K562 (cell line): ENCODE measurements at regions not wholly inside any gene's neighbourhood (a gene's known extent, or its start where the extent isn't known, plus 50 kb on each side); places are given as distances from the start of the nearest gene placed in this dataset.

Experiments
- ATAC-seq: fragments of 200-7000 bp; cut with Tn5 transposase; 3 replicates; pipeline ENCODE4 v1.9.1; 2020; ENCODE audit warnings: moderate library complexity
- BruUV-seq: library from RNA; stranded (reverse); fragments of 400-500 nt; replicated peaks from 2 replicates; lab custom pipeline; 2021; lab: Mats Ljungman, UMichigan
- CTCF ChIA-PET: fragments of 300-600 bp; formaldehyde crosslinking; extraction: SDS; loops from one replicate; lab custom pipeline; 2021; ENCODE audit warnings: low intra/inter-chr PET ratio; lab: Yijun Ruan, JAX
- POLR2A ChIA-PET: fragments of 300-600, 350-650 bp; sonication (Branson Sonifier 250); formaldehyde crosslinking; extraction: SDS; loops from one replicate; lab custom pipeline; 2021; ENCODE audit warnings: antibody characterized with exemption, inconsistent platforms; lab: Yijun Ruan, JAX
- DNase-seq, 4 experiments: peaks; one replicate each; pipeline versions ENCODE4 v3.0.0 to v3.0.0-alpha.2; 2011 to 2018; ENCODE audit warnings: low spot score in 3 of 4, mixed read lengths in 3 of 4; ENCODE audit errors: extremely low read depth in 1 of 4
- FAIRE-seq: peaks from 2 replicates; lab custom pipeline; 2011; peaks lifted over from hg19 to GRCh38; lab: Jason Lieb, UNC
- H2AFZ ChIP-seq: 2 replicates; pipeline ENCODE4 v1.6.0; 2011; ENCODE audit warnings: low read depth, low read length, control low read depth, inconsistent platforms
- H3K27ac ChIP-seq: fragments of 200-600 bp; 3 replicates; pipeline ENCODE4 v1.8.0; 2011; ENCODE audit warnings: low read depth, mild to moderate bottlenecking, control low read depth, inconsistent platforms, low read length, moderate library complexity, mixed read lengths; ENCODE audit errors: extremely low read depth
- H3K27me3 ChIP-seq, 2 experiments: fragments of 300-600 bp in 1 of 2; 2 replicates in 1 of 2; 3 replicates in 1 of 2; pipeline versions ENCODE4 v1.6.0 to v1.8.0; 2011; ENCODE audit warnings: inconsistent platforms in 2 of 2, low read length in 2 of 2, mild to moderate bottlenecking in 1 of 2, mixed read lengths in 1 of 2, moderate library complexity in 1 of 2; ENCODE audit not compliant: control insufficient read depth in 2 of 2, insufficient read depth in 2 of 2
- H3K36me3 ChIP-seq: fragments of 300-600 bp; 3 replicates; pipeline ENCODE4 v1.8.0; 2011; ENCODE audit warnings: mild to moderate bottlenecking, low read length, inconsistent platforms; ENCODE audit not compliant: control insufficient read depth, insufficient read depth
- H3K4me1 ChIP-seq, 2 experiments: fragments of 200-600 bp in 1 of 2; replicated peaks in 1 of 2; 2 replicates in 1 of 2; 3 replicates in 1 of 2; pipeline versions ENCODE4 v1.5.1 to v1.8.0; 2011; ENCODE audit warnings: inconsistent platforms in 2 of 2, low read length in 2 of 2, mild to moderate bottlenecking in 1 of 2, mixed read lengths in 1 of 2, moderate library complexity in 1 of 2; ENCODE audit not compliant: control insufficient read depth in 2 of 2, insufficient read depth in 2 of 2
- H3K4me2 ChIP-seq: 2 replicates; pipeline ENCODE4 v1.6.1; 2011; ENCODE audit warnings: low read length, control low read depth, inconsistent platforms, mixed read lengths; ENCODE audit not compliant: insufficient read depth
- H3K4me3 ChIP-seq: fragments of 200-600 bp; sonication (generic), shearing (Covaris generic); 2 replicates; pipeline ENCODE4 v1.5.1; 2016; ENCODE audit warnings: control low read depth, inconsistent platforms
- H3K79me2 ChIP-seq: fragments of 200-600 bp; 3 replicates; pipeline ENCODE4 v1.8.0; 2011; ENCODE audit warnings: low read length, inconsistent platforms; ENCODE audit not compliant: control insufficient read depth, insufficient read depth
- H3K9ac ChIP-seq, 2 experiments: 2 replicates each; pipeline versions ENCODE4 v1.6.0 to v1.6.1; 2011; ENCODE audit warnings: low read depth in 2 of 2, low read length in 2 of 2, control low read depth in 1 of 2, inconsistent platforms in 1 of 2, mild to moderate bottlenecking in 1 of 2, mixed read lengths in 1 of 2; ENCODE audit not compliant: insufficient read depth in 1 of 2
- H3K9me1 ChIP-seq: one replicate; pipeline ENCODE4 v1.6.0; 2011; ENCODE audit warnings: inconsistent platforms, mild to moderate bottlenecking, low read length, moderate library complexity; ENCODE audit not compliant: control insufficient read depth, insufficient read depth
- H3K9me3 ChIP-seq: replicated peaks from 2 replicates; pipeline ENCODE4 v1.5.1; 2011; ENCODE audit warnings: low read depth, low read length, inconsistent platforms; ENCODE audit not compliant: control insufficient read depth, insufficient read depth
- H4K20me1 ChIP-seq: replicated peaks from 2 replicates; pipeline ENCODE4 v1.6.1; 2011; ENCODE audit warnings: low read length, inconsistent platforms, mixed read lengths; ENCODE audit not compliant: control insufficient read depth, insufficient read depth
- ARID1B ChIP-seq: fragments of 450-650 bp; IDR thresholded peaks from 2 replicates; pipeline ENCODE4 v1.6.1; 2016; ENCODE audit warnings: antibody characterized with exemption, mild to moderate bottlenecking, inconsistent platforms
- BCL6 ChIP-seq: fragments of 250-450 bp; sonication (Bioruptor Pico); IDR thresholded peaks from 2 replicates; pipeline ENCODE4 v1.4.0; 2020
- CSDE1 ChIP-seq, 2 experiments: fragments of 450-650 bp; IDR thresholded peaks; 2 replicates each; pipeline ENCODE4 v1.6.1; 2016; ENCODE audit warnings: mild to moderate bottlenecking in 1 of 2
- HLTF ChIP-seq: fragments of 450-650 bp; IDR thresholded peaks from 2 replicates; pipeline ENCODE4 v1.6.1; 2016
- KDM4B ChIP-seq, 2 experiments: fragments of 450-650 bp in 1 of 2; sonication (generic) in 1 of 2; IDR thresholded peaks; 2 replicates each; pipeline ENCODE4 v1.6.1; 2016 to 2017; ENCODE audit warnings: borderline replicate concordance in 2 of 2, antibody characterized with exemption in 1 of 2, low read depth in 1 of 2, mild to moderate bottlenecking in 1 of 2
- MCM2 ChIP-seq: fragments of 450-650 bp; IDR thresholded peaks from 2 replicates; pipeline ENCODE4 v1.6.1; 2017; ENCODE audit warnings: low read depth, mild to moderate bottlenecking
- RBM34 ChIP-seq: fragments of 200-400 bp; formaldehyde crosslinking; IDR thresholded peaks from 2 replicates; pipeline ENCODE4 v1.6.1; 2018; ENCODE audit warnings: low read length, borderline replicate concordance; ENCODE audit not compliant: insufficient read depth
- SAP30 ChIP-seq: fragments of 200-600 bp; sonication (generic); IDR thresholded peaks from 2 replicates; pipeline ENCODE4 v1.6.1; 2012; ENCODE audit warnings: borderline replicate concordance, low read depth, mild to moderate bottlenecking, moderate library complexity, low read length, control low read depth, inconsistent platforms; ENCODE audit not compliant: insufficient read depth, poor library complexity, severe bottlenecking
- ZFPM2 ChIP-seq: fragments of 250-450 bp; sonication (Bioruptor Pico); IDR thresholded peaks from 2 replicates; pipeline ENCODE4 v1.5.1; 2022; ENCODE audit warnings: mild to moderate bottlenecking
- ZNF175 ChIP-seq: fragments of 200-800 bp; sonication (Bioruptor generic); IDR thresholded peaks from 2 replicates; pipeline ENCODE4 v1.6.1; 2016; ENCODE audit warnings: low read depth, mild to moderate bottlenecking, missing genetic modification characterization, missing compliant biosample characterization
- ZNF23 ChIP-seq: fragments of 250-450 bp; sonication (Bioruptor Pico); IDR thresholded peaks from 2 replicates; pipeline ENCODE4 v1.4.0; 2020; ENCODE audit warnings: mild to moderate bottlenecking
- ZNF311 ChIP-seq: fragments of 250-450 bp; sonication (Bioruptor Pico); IDR thresholded peaks from 2 replicates; pipeline ENCODE4 v1.4.0; 2020; ENCODE audit warnings: mild to moderate bottlenecking, moderate library complexity
- ZNF75A ChIP-seq: fragments of 450-650 bp; formaldehyde crosslinking; IDR thresholded peaks from 2 replicates; pipeline ENCODE4 v1.4.0; 2020; ENCODE audit warnings: mild to moderate bottlenecking
- WGBS: fragments of 100-300 bp; shearing (Covaris generic); methylation state at CpG from one replicate; pipeline ENCODE4 v1.1.6; 2016; ENCODE audit warnings: low coverage, mixed read lengths; ENCODE audit not compliant: insufficient coverage; ENCODE audit errors: missing lambda C conversion rate; 5-methylcytosine and 5-hydroxymethylcytosine counted together
- in situ Hi-C: fragments of 300-500 bp; cut with MboI; formaldehyde crosslinking; loops from 4 replicates; pipeline ENCODE4 v1.15.0; 2018; ENCODE audit warnings: inconsistent platforms, mixed read lengths
- intact Hi-C: fragments of 100-400 bp; cut with micrococcal nuclease; formaldehyde crosslinking; loops from 2 replicates; pipeline ENCODE4 v1.14.2; 2022
- TF ChIP-seq, protein P1 (sequence below): IDR thresholded peaks from 2 replicates; pipeline ENCODE4 v1.6.1; 2014; ENCODE audit warnings: antibody characterized with exemption
- TF ChIP-seq, protein P2 (sequence below): sonication (generic); formaldehyde crosslinking; IDR thresholded peaks from 2 replicates; pipeline ENCODE4 v1.8.0; 2023; ENCODE audit warnings: mild to moderate bottlenecking, missing genetic modification reagents

DNA sequence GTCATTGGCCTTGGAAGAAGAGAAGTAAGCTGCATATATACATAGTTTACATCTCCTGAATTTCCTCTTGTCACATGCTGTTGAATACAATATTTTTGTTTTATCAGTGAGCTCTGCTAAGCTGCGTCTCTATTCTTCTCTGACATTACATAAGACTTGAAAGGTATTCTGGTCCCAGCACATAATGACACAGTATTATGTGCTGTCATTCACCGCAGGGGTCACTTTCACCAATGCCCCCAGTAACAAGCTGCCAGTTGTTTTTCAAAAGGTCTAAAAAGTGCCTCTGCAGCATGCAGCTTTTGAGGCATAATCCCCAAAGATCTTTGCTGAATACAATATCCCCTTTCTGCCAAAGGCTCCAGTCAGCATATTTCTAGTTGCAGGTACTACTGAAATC is 349.0 kb upstream of the FAM174A start (continued):
- TF ChIP-seq ZNF175 (CRISPR knock-in tag) (no peak), ZNF75A (CRISPR knock-in tag) (no peak), ZNF23 (CRISPR knock-in tag) (no peak), ARID1B (no peak), MCM2 (no peak)
- TF ChIP-seq, protein P1, sequence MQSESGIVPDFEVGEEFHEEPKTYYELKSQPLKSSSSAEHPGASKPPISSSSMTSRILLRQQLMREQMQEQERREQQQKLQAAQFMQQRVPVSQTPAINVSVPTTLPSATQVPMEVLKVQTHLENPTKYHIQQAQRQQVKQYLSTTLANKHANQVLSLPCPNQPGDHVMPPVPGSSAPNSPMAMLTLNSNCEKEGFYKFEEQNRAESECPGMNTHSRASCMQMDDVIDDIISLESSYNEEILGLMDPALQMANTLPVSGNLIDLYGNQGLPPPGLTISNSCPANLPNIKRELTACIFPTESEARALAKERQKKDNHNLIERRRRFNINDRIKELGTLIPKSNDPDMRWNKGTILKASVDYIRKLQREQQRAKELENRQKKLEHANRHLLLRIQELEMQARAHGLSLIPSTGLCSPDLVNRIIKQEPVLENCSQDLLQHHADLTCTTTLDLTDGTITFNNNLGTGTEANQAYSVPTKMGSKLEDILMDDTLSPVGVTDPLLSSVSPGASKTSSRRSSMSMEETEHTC: no peak
- TF ChIP-seq, all 486 proteins: peak for 0

DNA sequence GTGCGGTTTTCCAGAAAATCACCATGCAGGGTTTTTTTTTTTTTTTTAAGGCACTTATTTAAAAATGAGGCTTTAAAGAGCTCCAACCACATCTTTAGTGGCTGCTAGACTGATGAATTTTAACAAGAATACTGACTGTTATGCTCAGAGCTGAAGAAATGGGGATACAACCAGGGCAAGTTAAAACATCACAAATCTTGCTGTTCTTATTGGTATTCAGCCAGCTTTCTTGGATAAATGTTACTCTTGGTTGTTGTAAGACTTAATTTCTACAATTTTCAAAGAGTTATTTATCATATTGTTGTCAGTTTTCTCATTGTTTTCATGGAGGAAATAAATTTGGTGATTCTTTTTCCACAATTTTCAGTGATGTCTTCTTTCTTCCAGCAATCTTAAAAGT is 352.8 kb upstream of the FAM174A start:
- ChIA-PET POLR2A (no interaction called here), CTCF (no interaction called here)
- BruUV-seq: no TSS peak
- Histone ChIP-seq H3K36me3 (no peaks in the 10 kb centered on the region), H3K27ac (no peak overlapping the region), H3K4me3 (no peak overlapping the region), H3K9ac (no peak overlapping the region), H3K9me3 (no peaks in the 10 kb centered on the region), H3K4me2 (no peak overlapping the region), H3K79me2 (no peaks in the 10 kb centered on the region), H4K20me1 (no peaks in the 10 kb centered on the region), H3K4me1 (no peaks in the 10 kb centered on the region), H3K9me1 (no peaks in the 10 kb centered on the region), H3K27me3 (no peaks in the 10 kb centered on the region), H2AFZ (no peak overlapping the region)
- in situ Hi-C loops: no loop called here
- DNase-seq (no peak), ATAC-seq (no peak), FAIRE-seq (no peak)
- no peak for TF ChIP-seq ZNF311 (CRISPR knock-in tag)
- TF ChIP-seq HLTF: no peak
- no peak for TF ChIP-seq CSDE1 (IDR thresholded peaks at IDR 0.05)
- TF ChIP-seq SAP30: no peak
- no peak for TF ChIP-seq RBM34
- no peak for TF ChIP-seq BCL6 (CRISPR knock-in tag)
- TF ChIP-seq KDM4B (IDR thresholded peaks at IDR 0.05; ENCODE audit: borderline replicate concordance in 2 of 2, low read depth in 1 of 2): no peak
- TF ChIP-seq, protein P2, sequence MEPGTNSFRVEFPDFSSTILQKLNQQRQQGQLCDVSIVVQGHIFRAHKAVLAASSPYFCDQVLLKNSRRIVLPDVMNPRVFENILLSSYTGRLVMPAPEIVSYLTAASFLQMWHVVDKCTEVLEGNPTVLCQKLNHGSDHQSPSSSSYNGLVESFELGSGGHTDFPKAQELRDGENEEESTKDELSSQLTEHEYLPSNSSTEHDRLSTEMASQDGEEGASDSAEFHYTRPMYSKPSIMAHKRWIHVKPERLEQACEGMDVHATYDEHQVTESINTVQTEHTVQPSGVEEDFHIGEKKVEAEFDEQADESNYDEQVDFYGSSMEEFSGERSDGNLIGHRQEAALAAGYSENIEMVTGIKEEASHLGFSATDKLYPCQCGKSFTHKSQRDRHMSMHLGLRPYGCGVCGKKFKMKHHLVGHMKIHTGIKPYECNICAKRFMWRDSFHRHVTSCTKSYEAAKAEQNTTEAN: no peak
- no peak for TF ChIP-seq ZFPM2
- 10% methylated on average over 1 of the region's 1 CpG for WGBS
- intact Hi-C loops: no loop called here
